A673 (cell line): ENCODE measurements at regions not wholly inside any gene's neighbourhood (a gene's known extent, or its start where the extent isn't known, plus 50 kb on each side); places are given as distances from the start of the nearest gene placed in this dataset.

Experiments
- BruUV-seq: library from RNA; stranded (reverse); fragments of 400-500 nt; replicated peaks from 2 replicates; lab custom pipeline; 2021; lab: Mats Ljungman, UMichigan
- CTCF ChIA-PET: fragments of 300-600 bp; sonication (Branson Sonifier 250); formaldehyde crosslinking; loops from one replicate; lab custom pipeline; 2022; ENCODE audit warnings: antibody characterized with exemption; lab: Charles Lee
- POLR2A ChIA-PET: fragments of 300-600 bp; sonication (Branson Sonifier 250); formaldehyde crosslinking; loops from one replicate; lab custom pipeline; 2022; ENCODE audit warnings: antibody characterized with exemption; ENCODE audit not compliant: low non-redundant PET; lab: Charles Lee
- DNase-seq: peaks from one replicate; pipeline ENCODE4 v3.0.0-alpha.2; 2015; ENCODE audit warnings: low spot score
- H3K27ac ChIP-seq: fragments of 200-600 bp; sonication (generic); 2 replicates; pipeline ENCODE4 v1.5.1; 2016; ENCODE audit warnings: mixed run types, low read depth, mild to moderate bottlenecking, mixed read lengths, antibody characterized with exemption, low read length; ENCODE audit not compliant: poor library complexity, severe bottlenecking
- H3K27me3 ChIP-seq: fragments of 200-600 bp; sonication (generic); replicated peaks from 2 replicates; pipeline ENCODE4 v1.6.1; 2017; ENCODE audit warnings: mixed run types, low read depth, mild to moderate bottlenecking, mixed read lengths, antibody characterized with exemption, low read length; ENCODE audit not compliant: insufficient read depth, poor library complexity
- H3K36me3 ChIP-seq: fragments of 200-600 bp; sonication (generic); 2 replicates; pipeline ENCODE4 v1.6.1; 2016; ENCODE audit warnings: mixed run types, mild to moderate bottlenecking, mixed read lengths, antibody characterized with exemption, low read length; ENCODE audit not compliant: insufficient read depth, poor library complexity, severe bottlenecking
- H3K4me1 ChIP-seq: fragments of 200-600 bp; sonication (generic); 2 replicates; pipeline ENCODE4 v1.6.1; 2017; ENCODE audit warnings: mixed run types, mild to moderate bottlenecking, mixed read lengths, antibody characterized with exemption, low read length; ENCODE audit not compliant: insufficient read depth, poor library complexity, severe bottlenecking
- H3K4me3 ChIP-seq: fragments of 200-600 bp; sonication (generic); 2 replicates; pipeline ENCODE4 v1.5.1; 2016; ENCODE audit warnings: low read depth, mixed run types, mild to moderate bottlenecking, mixed read lengths, low read length; ENCODE audit not compliant: poor library complexity, severe bottlenecking
- H3K9me3 ChIP-seq: fragments of 200-600 bp; sonication (generic); 2 replicates; pipeline ENCODE4 v1.6.1; 2016; ENCODE audit warnings: mixed run types, low read depth, mild to moderate bottlenecking, mixed read lengths, antibody characterized with exemption, low read length; ENCODE audit not compliant: poor library complexity, severe bottlenecking
- EZH2 ChIP-seq: fragments of 200-600 bp; sonication (generic); IDR thresholded peaks from 2 replicates; pipeline ENCODE4 v1.6.1; 2017; ENCODE audit warnings: borderline replicate concordance, low read depth, mild to moderate bottlenecking, mixed read lengths, antibody characterized with exemption, low read length; ENCODE audit not compliant: poor library complexity, severe bottlenecking
- intact Hi-C: fragments of 100-400 bp; cut with micrococcal nuclease; formaldehyde crosslinking; loops from one replicate; pipeline ENCODE4 v1.10.0; 2022; ENCODE audit not compliant: unreplicated experiment
- TF ChIP-seq, protein P1 (sequence below): fragments of 300-800, 200-600 bp; sonication (generic); conservative IDR thresholded peaks from 2 replicates; pipeline ENCODE4 v1.5.1; 2017; ENCODE audit warnings: low read depth, mild to moderate bottlenecking, antibody characterized with exemption, low read length, moderate library complexity, mixed read lengths

DNA sequence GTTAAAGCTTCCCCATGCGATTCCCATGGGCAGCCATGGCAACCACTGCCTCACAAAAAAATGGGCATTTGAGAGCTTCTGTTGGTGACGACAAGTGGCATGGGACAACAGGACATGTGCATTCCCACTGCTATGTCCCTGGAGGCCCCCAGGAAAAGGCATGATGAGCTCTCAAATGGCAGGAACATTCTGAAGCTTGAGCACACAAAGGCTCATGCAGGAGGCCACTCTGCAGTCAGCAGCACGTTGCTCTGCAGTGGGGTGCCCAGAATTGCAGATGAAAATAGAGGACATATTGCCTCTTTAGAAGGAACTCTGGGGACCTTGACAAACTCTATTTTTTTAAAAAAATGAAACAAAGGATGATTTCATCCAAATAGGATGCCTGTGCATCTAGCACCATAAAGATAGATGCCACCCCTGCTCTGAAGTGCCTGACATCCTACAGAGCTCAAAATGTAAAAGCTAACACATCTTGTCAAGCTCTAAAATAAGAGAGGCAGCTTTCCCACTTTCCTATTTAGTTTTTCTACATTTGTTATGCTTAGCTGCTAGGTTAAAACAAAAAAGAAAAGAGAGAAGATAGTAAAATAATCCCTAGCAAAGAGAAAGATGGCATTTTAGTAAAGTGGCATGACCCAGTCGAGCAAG is 277.6 kb upstream of the ZC3H12C start:
- no peaks in the 10 kb centered on the region for H3K9me3 ChIP-seq
- no TSS peak for BruUV-seq
- H3K27ac ChIP-seq, result no peak overlapping the region
- H3K36me3 ChIP-seq, result no peaks in the 10 kb centered on the region
- H3K4me3 ChIP-seq, result no peak overlapping the region
- DNase-seq, result no peak
- CTCF ChIA-PET, result no interaction called here
- no peaks in the 10 kb centered on the region for H3K27me3 ChIP-seq
- intact Hi-C loops, result no loop called here
- POLR2A ChIA-PET, result interaction anchor here (0.6 kb wide), 1 partner anchor 114 kb away, joined by 4 read pairs; no protein-coding TSS in a partner anchor
- no peak for TF ChIP-seq EZH2
- TF ChIP-seq, protein P1, sequence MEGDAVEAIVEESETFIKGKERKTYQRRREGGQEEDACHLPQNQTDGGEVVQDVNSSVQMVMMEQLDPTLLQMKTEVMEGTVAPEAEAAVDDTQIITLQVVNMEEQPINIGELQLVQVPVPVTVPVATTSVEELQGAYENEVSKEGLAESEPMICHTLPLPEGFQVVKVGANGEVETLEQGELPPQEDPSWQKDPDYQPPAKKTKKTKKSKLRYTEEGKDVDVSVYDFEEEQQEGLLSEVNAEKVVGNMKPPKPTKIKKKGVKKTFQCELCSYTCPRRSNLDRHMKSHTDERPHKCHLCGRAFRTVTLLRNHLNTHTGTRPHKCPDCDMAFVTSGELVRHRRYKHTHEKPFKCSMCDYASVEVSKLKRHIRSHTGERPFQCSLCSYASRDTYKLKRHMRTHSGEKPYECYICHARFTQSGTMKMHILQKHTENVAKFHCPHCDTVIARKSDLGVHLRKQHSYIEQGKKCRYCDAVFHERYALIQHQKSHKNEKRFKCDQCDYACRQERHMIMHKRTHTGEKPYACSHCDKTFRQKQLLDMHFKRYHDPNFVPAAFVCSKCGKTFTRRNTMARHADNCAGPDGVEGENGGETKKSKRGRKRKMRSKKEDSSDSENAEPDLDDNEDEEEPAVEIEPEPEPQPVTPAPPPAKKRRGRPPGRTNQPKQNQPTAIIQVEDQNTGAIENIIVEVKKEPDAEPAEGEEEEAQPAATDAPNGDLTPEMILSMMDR, result no peak
- H3K4me1 ChIP-seq, result no peaks in the 10 kb centered on the region

DNA sequence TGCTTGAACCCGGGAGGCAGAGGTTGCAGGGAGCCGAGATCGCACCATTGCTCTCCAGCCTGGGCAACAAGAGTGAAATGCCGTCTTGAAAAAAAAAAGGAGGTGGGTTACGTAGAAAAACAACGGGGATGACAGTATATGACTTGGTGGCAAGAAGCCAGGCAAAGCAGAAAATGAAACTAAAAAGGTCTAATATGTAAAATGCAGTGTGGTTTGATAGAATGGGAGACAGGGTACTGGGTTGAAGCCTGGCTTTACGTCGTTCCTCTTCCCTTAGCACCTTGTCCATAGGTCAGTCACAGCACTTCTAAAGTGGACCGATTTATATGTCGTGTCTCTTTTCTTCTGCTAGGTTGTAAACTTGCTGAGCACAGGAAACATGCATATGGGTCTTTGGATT is 274.9 kb upstream of the ZC3H12C start:
- Histone ChIP-seq H3K36me3 (no peaks in the 10 kb centered on the region), H3K4me1 (no peaks in the 10 kb centered on the region), H3K9me3 (no peaks in the 10 kb centered on the region), H3K4me3 (no peak overlapping the region), H3K27me3 (no peaks in the 10 kb centered on the region), H3K27ac (no peak overlapping the region)
- intact Hi-C loops, result no loop called here
- DNase-seq, result no peak
- CTCF ChIA-PET, result no interaction called here
- POLR2A ChIA-PET, result no interaction called here
- no TSS peak for BruUV-seq
- TF ChIP-seq, protein P1, result no peak
- TF ChIP-seq EZH2, result no peak

DNA sequence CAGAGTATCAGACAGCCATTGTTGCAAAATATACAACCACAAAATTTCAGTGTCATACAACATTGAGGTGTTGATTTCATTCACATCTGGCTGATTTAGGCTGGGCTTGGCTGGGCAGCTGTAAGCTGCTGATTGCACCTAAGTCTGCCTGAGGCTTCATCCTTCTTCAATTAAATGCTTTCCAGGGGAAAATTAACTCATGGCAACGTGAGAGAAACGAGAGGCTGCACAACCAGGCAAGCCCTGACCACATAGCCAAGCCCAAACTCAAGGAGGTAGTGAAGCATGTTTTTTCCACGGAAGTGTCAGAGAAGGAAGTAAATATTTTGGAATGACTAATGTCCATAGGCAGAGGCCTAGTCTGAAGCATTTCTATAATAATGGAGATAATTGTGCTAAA is 273.8 kb upstream of the ZC3H12C start:
- ChIA-PET POLR2A (no interaction called here), CTCF (no interaction called here)
- no peaks in the 10 kb centered on the region for H3K9me3 ChIP-seq
- no peak for DNase-seq
- no peaks in the 10 kb centered on the region for H3K4me1 ChIP-seq
- no peak overlapping the region for H3K4me3 ChIP-seq
- no peak for TF ChIP-seq EZH2
- TF ChIP-seq, protein P1, result no peak
- H3K27me3 ChIP-seq, result no peaks in the 10 kb centered on the region
- no peaks in the 10 kb centered on the region for H3K36me3 ChIP-seq
- BruUV-seq, result no TSS peak
- H3K27ac ChIP-seq, result no peak overlapping the region
- intact Hi-C loops, result no loop called here
